Brain microvascular endothelial cell (primary cell): ENCODE measurements at regions not wholly inside any gene's neighbourhood (a gene's known extent, or its start where the extent isn't known, plus 50 kb on each side); places are given as distances from the start of the nearest gene placed in this dataset.

ENCODE experiments used
- DNase-seq: peaks from one replicate; pipeline ENCODE4 v3.0.0-alpha.2; 2020
- H3K27ac ChIP-seq: fragments of 250-450 bp; sonication (Bioruptor Pico); 2 replicates; pipeline ENCODE4 v1.5.1; 2020; ENCODE audit warnings: mild to moderate bottlenecking, moderate library complexity
- H3K27me3 ChIP-seq: fragments of 250-450 bp; sonication (Bioruptor Pico); replicated peaks from 2 replicates; pipeline ENCODE4 v1.5.1; 2020; ENCODE audit warnings: mild to moderate bottlenecking
- H3K36me3 ChIP-seq: fragments of 250-450 bp; sonication (Bioruptor Pico); replicated peaks from 2 replicates; pipeline ENCODE4 v1.5.1; 2020; ENCODE audit warnings: mild to moderate bottlenecking
- H3K4me3 ChIP-seq: 2 replicates; pipeline ENCODE4 v1.5.1; 2011; ENCODE audit warnings: low read depth, mild to moderate bottlenecking, control low read depth, low read length, moderate library complexity
- CTCF ChIP-seq: IDR thresholded peaks from 2 replicates; pipeline ENCODE4 v1.5.1; 2011; ENCODE audit warnings: low read depth, mild to moderate bottlenecking, moderate library complexity, low read length, control low read depth, inconsistent platforms; ENCODE audit errors: missing control alignments
- in situ Hi-C: cut with HindIII; loops from 2 replicates; pipeline ENCODE4 v1.10.0; 2017; ENCODE audit warnings: low sequenced_read_pairs, low pct_ligation_motif_present

- Histone ChIP-seq H3K27ac (no peak overlapping the region), H3K27me3 (peaks cover 5% of the 10 kb centered on the region), H3K36me3 (no peaks in the 10 kb centered on the region), H3K4me3 (no peak overlapping the region)
- TF ChIP-seq CTCF = no peak
- no peak for DNase-seq
- in situ Hi-C loops = no loop called here
These were observed 80.9 kb upstream of the KLF13 start for GRCh38 chr15:31245756-31246155.

- Histone ChIP-seq H3K27ac (no peak overlapping the region), H3K36me3 (no peaks in the 10 kb centered on the region), H3K4me3 (no peak overlapping the region), H3K27me3 (peaks cover 7% of the 10 kb centered on the region)
- DNase-seq = no peak
- in situ Hi-C loops = no loop called here
- TF ChIP-seq CTCF = no peak
These were observed 79.2 kb upstream of the KLF13 start for GRCh38 chr15:31247404-31247803.

GRCh38 chr15:31248263-31248662, 78.4 kb upstream of the KLF13 start:
- Histone ChIP-seq H3K27ac (no peak overlapping the region), H3K27me3 (peaks cover 7% of the 10 kb centered on the region), H3K36me3 (no peaks in the 10 kb centered on the region), H3K4me3 (no peak overlapping the region)
- DNase-seq = no peak
- no peak for TF ChIP-seq CTCF
- in situ Hi-C loops = no loop called here

GRCh38 chr15:31248951-31249350, 77.7 kb upstream of the KLF13 start:
- in situ Hi-C loops = no loop called here
- Histone ChIP-seq H3K36me3 (no peaks in the 10 kb centered on the region), H3K27me3 (peaks cover 7% of the 10 kb centered on the region), H3K4me3 (no peak overlapping the region), H3K27ac (no peak overlapping the region)
- no peak for TF ChIP-seq CTCF
- no peak for DNase-seq

GRCh38 chr15:31250033-31250432, 76.6 kb upstream of the KLF13 start:
- DNase-seq = no peak
- Histone ChIP-seq H3K36me3 (no peaks in the 10 kb centered on the region), H3K4me3 (no peak overlapping the region), H3K27ac (no peak overlapping the region), H3K27me3 (peaks cover 7% of the 10 kb centered on the region)
- no peak for TF ChIP-seq CTCF
- in situ Hi-C loops = no loop called here

GRCh38 chr15:31251165-31251564, 75.5 kb upstream of the KLF13 start:
- H3K27ac ChIP-seq = no peak overlapping the region
- no peak overlapping the region for H3K4me3 ChIP-seq
- H3K27me3 ChIP-seq = peaks cover 7% of the 10 kb centered on the region
- no peak for DNase-seq
- no peak for TF ChIP-seq CTCF
- H3K36me3 ChIP-seq = no peaks in the 10 kb centered on the region
- in situ Hi-C loops = no loop called here
